HCT116 (cell line): ENCODE measurements at regions not wholly inside any gene's neighbourhood (a gene's known extent, or its start where the extent isn't known, plus 50 kb on each side); places are given as distances from the start of the nearest gene placed in this dataset.

Source experiments
- ATAC-seq: fragments of 200-7000 bp; cut with Tn5 transposase; 2 replicates; pipeline ENCODE4 v1.9.1; 2020; ENCODE audit warnings: mild to moderate bottlenecking, moderate library complexity
- BruUV-seq: library from RNA; stranded (reverse); fragments of 400-500 nt; replicated peaks from 2 replicates; lab custom pipeline; 2021; lab: Mats Ljungman, UMichigan
- CTCF ChIA-PET: fragments of 300-600 bp; sonication (Branson Sonifier 250); formaldehyde crosslinking; loops from one replicate; lab custom pipeline; 2021; ENCODE audit warnings: antibody characterized with exemption; lab: Charles Lee
- POLR2A ChIA-PET: fragments of 300-600, 350-600 bp; sonication (Branson Sonifier 250); formaldehyde crosslinking; loops from one replicate; lab custom pipeline; 2021; ENCODE audit warnings: antibody characterized with exemption; lab: Charles Lee
- RAD21 ChIA-PET, 2 experiments: fragments of 300-600 bp; sonication (Branson Sonifier 250); formaldehyde crosslinking; loops; one replicate each; lab custom pipeline; 2023; ENCODE audit warnings: low total read pairs in 2 of 2; ENCODE audit not compliant: uncharacterized antibody in 2 of 2, unreplicated experiment in 2 of 2, low non-redundant PET in 1 of 2; lab: Charles Lee
- DNase-seq: peaks from one replicate; pipeline ENCODE4 v3.0.0-alpha.2; 2010; ENCODE audit warnings: low read depth, low spot score
- H2AFZ ChIP-seq: fragments of 200-600 bp; shearing (Covaris generic), sonication (generic); 2 replicates; pipeline ENCODE4 v1.6.1; 2017; ENCODE audit warnings: low read depth, mixed run types, mixed read lengths, antibody characterized with exemption, low read length; ENCODE audit not compliant: poor library complexity, severe bottlenecking
- H3K27ac ChIP-seq: 2 replicates; pipeline ENCODE4 v1.5.1; 2012; ENCODE audit warnings: low read depth, low read length
- H3K27me3 ChIP-seq: fragments of 200-600 bp; sonication (generic); 2 replicates; pipeline ENCODE4 v1.6.1; 2016; ENCODE audit warnings: mixed run types, low read length, mixed read lengths; ENCODE audit not compliant: insufficient read depth
- H3K36me3 ChIP-seq, 2 experiments: fragments of 200-500 bp in 1 of 2; fragments of 200-600 bp in 1 of 2; sonication (Bioruptor generic) in 1 of 2; sonication (generic) in 1 of 2; 2 replicates each; pipeline versions ENCODE4 v1.5.1 to v1.6.1; 2014 to 2016; ENCODE audit warnings: low read length in 2 of 2, inconsistent platforms in 1 of 2, mixed read lengths in 1 of 2, mixed run types in 1 of 2; ENCODE audit not compliant: insufficient read depth in 2 of 2, control insufficient read depth in 1 of 2
- H3K4me1 ChIP-seq, 2 experiments: fragments of 200-600 bp in 1 of 2; sonication (generic) in 1 of 2; 2 replicates each; pipeline versions ENCODE4 v1.5.1 to v1.6.1; 2012 to 2017; ENCODE audit warnings: low read length in 2 of 2, inconsistent platforms in 1 of 2, mild to moderate bottlenecking in 1 of 2, mixed read lengths in 1 of 2, mixed run types in 1 of 2, moderate library complexity in 1 of 2; ENCODE audit not compliant: insufficient read depth in 2 of 2, control insufficient read depth in 1 of 2
- H3K4me2 ChIP-seq: fragments of 200-600 bp; sonication (generic); 2 replicates; pipeline ENCODE4 v1.6.1; 2017; ENCODE audit warnings: mixed run types, low read length, mixed read lengths
- H3K4me3 ChIP-seq, 2 experiments: fragments of 200-600 bp in 1 of 2; sonication (generic) in 1 of 2; replicated peaks in 1 of 2; 2 replicates each; pipeline ENCODE4 v1.5.1; 2011 to 2016; ENCODE audit warnings: low read length in 2 of 2, control low read depth in 1 of 2, low read depth in 1 of 2, mild to moderate bottlenecking in 1 of 2, mixed read lengths in 1 of 2, mixed run types in 1 of 2
- H3K79me2 ChIP-seq: fragments of 200-600 bp; sonication (generic); 2 replicates; pipeline ENCODE4 v1.6.1; 2017; ENCODE audit warnings: mild to moderate bottlenecking, mixed run types, low read length, moderate library complexity, mixed read lengths; ENCODE audit not compliant: insufficient read depth
- H3K9ac ChIP-seq: fragments of 200-600 bp; sonication (generic); 2 replicates; pipeline ENCODE4 v1.6.1; 2016; ENCODE audit warnings: low read length, mixed read lengths
- H3K9me2 ChIP-seq: fragments of 200-600 bp; sonication (generic), shearing (Covaris generic); 2 replicates; pipeline ENCODE4 v1.6.1; 2017; ENCODE audit warnings: mixed run types, mild to moderate bottlenecking, moderate library complexity; ENCODE audit not compliant: insufficient read depth
- H3K9me3 ChIP-seq, 2 experiments: fragments of 200-500 bp in 1 of 2; fragments of 200-600 bp in 1 of 2; sonication (Bioruptor generic) in 1 of 2; sonication (generic) in 1 of 2; 2 replicates each; pipeline ENCODE4 v1.6.1; 2014 to 2017; ENCODE audit warnings: low read length in 2 of 2, mixed read lengths in 2 of 2, inconsistent platforms in 1 of 2, low read depth in 1 of 2, mild to moderate bottlenecking in 1 of 2, mixed run types in 1 of 2, moderate library complexity in 1 of 2; ENCODE audit not compliant: control insufficient read depth in 1 of 2, insufficient read depth in 1 of 2
- H4K20me1 ChIP-seq: fragments of 200-600 bp; sonication (generic), shearing (Covaris generic); 2 replicates; pipeline ENCODE4 v1.6.1; 2017; ENCODE audit warnings: mixed run types, mild to moderate bottlenecking, moderate library complexity; ENCODE audit not compliant: insufficient read depth
- CBX3 ChIP-seq: IDR thresholded peaks from 2 replicates; pipeline ENCODE4 v1.6.1; 2012; ENCODE audit warnings: low read depth
- EZH2phosphoT487 ChIP-seq: fragments of 200-600 bp; IDR thresholded peaks from 2 replicates; pipeline ENCODE4 v1.6.1; 2018; ENCODE audit warnings: antibody characterized with exemption, borderline replicate concordance
- FOSL1 ChIP-seq: IDR thresholded peaks from 2 replicates; pipeline ENCODE4 v1.6.1; 2012; ENCODE audit warnings: low read depth
- JUND ChIP-seq: IDR thresholded peaks from 2 replicates; pipeline ENCODE4 v1.6.1; 2012
- MAX ChIP-seq: IDR thresholded peaks from 2 replicates; pipeline ENCODE4 v1.6.1; 2012
- RAD21 ChIP-seq: IDR thresholded peaks from 2 replicates; pipeline ENCODE4 v1.6.1; 2012; ENCODE audit warnings: low read depth, mild to moderate bottlenecking
- SIN3A ChIP-seq: IDR thresholded peaks from 2 replicates; pipeline ENCODE4 v1.6.1; 2012; ENCODE audit warnings: low read depth
- SP1 ChIP-seq: IDR thresholded peaks from 2 replicates; pipeline ENCODE4 v1.6.1; 2012; ENCODE audit warnings: low read depth
- YY1 ChIP-seq: IDR thresholded peaks from 2 replicates; pipeline ENCODE4 v1.6.1; 2011; ENCODE audit warnings: low read length, low read depth, moderate library complexity, mild to moderate bottlenecking; ENCODE audit not compliant: insufficient replicate concordance; ENCODE audit errors: extremely low read depth
- ZNF274 ChIP-seq: fragments of 200-500 bp; sonication (Bioruptor generic); IDR thresholded peaks from 2 replicates; pipeline ENCODE4 v1.6.1; 2014; ENCODE audit warnings: mild to moderate bottlenecking, low read depth, low read length, inconsistent platforms
- intact Hi-C: fragments of 100-400 bp; cut with micrococcal nuclease; formaldehyde crosslinking; loops from 2 replicates; pipeline ENCODE4 v1.10.0; 2022
- TF ChIP-seq, protein P1 (sequence below), 3 experiments: fragments of 200-600 bp in 1 of 3; sonication (generic) in 1 of 3; IDR thresholded peaks in 2 of 3; conservative IDR thresholded peaks in 1 of 3; 2 replicates each; pipeline ENCODE4 v1.5.1; 2012 to 2017; ENCODE audit warnings: low read depth in 2 of 3, low read length in 2 of 3, antibody characterized with exemption in 1 of 3, borderline replicate concordance in 1 of 3, control low read depth in 1 of 3, mild to moderate bottlenecking in 1 of 3, mixed read lengths in 1 of 3, mixed run types in 1 of 3, moderate library complexity in 1 of 3; ENCODE audit not compliant: insufficient read depth in 1 of 3
- TF ChIP-seq, protein P2 (sequence below): IDR thresholded peaks from 2 replicates; pipeline ENCODE4 v1.6.1; 2012; ENCODE audit warnings: low read depth

DNA sequence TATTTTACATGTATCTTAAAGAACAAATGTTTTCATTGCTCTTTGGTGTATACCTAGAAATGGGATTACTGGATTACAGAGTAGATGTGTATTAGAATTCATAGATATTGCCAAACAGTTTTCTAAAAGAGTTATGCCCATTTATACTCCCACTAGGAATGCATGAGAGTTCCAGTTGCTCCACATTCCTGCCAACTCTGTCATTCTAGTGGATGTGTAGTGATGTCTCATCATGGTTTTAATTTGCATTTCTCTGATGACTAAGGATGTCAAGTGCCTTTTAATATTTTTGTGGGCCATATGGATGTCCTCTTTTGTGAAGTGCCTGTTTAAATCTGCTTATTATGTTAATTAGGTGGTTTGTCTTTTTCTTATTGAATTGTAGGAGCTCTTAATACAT is 65.6 kb upstream of the BMP2K start:
- peak; percentile 7 for DNase-seq
- Histone ChIP-seq H3K4me1 (peaks cover 0 to 16% of the 10 kb centered on the region in 2 experiments; a peak in 2 of 4 replicates), H3K27ac (no peak overlapping the region), H4K20me1 (no peaks in the 10 kb centered on the region), H3K4me2 (peak overlapping the region; percentile 17; the same call in 1 of the 2 replicates), H3K9me2 (no peaks in the 10 kb centered on the region), H3K9ac (no peak overlapping the region), H2AFZ (no peak overlapping the region), H3K79me2 (no peaks in the 10 kb centered on the region), H3K27me3 (no peaks in the 10 kb centered on the region), H3K4me3 (no peak overlapping the region), H3K9me3 (no peaks in the 10 kb centered on the region), H3K36me3 (no peaks in the 10 kb centered on the region)
- TF ChIP-seq JUND (0 out of 2 replicates have a peak, but pooled peaks have one; percentile 19), SP1 (peak; percentile 21; the same call in 1 of the 2 replicates), RAD21 (no peak), FOSL1 (peak; percentile 42)
- TF ChIP-seq, protein P1, sequence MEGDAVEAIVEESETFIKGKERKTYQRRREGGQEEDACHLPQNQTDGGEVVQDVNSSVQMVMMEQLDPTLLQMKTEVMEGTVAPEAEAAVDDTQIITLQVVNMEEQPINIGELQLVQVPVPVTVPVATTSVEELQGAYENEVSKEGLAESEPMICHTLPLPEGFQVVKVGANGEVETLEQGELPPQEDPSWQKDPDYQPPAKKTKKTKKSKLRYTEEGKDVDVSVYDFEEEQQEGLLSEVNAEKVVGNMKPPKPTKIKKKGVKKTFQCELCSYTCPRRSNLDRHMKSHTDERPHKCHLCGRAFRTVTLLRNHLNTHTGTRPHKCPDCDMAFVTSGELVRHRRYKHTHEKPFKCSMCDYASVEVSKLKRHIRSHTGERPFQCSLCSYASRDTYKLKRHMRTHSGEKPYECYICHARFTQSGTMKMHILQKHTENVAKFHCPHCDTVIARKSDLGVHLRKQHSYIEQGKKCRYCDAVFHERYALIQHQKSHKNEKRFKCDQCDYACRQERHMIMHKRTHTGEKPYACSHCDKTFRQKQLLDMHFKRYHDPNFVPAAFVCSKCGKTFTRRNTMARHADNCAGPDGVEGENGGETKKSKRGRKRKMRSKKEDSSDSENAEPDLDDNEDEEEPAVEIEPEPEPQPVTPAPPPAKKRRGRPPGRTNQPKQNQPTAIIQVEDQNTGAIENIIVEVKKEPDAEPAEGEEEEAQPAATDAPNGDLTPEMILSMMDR (IDR thresholded peaks at IDR 0.05 in 2 of 3, conservative IDR thresholded peaks at IDR 0.05 in 1 of 3; ENCODE audit: borderline replicate concordance in 1 of 3, insufficient read depth in 1 of 3, low read depth in 2 of 3, low read length in 2 of 3) = no peak
- no TSS peak for BruUV-seq
- CTCF ChIA-PET = no interaction called here
- POLR2A ChIA-PET = no interaction called here
- RAD21 ChIA-PET = no interaction called here
- peak; percentile 30; the same call in 1 of the 2 replicates for ATAC-seq
- intact Hi-C loops = no loop called here

DNA sequence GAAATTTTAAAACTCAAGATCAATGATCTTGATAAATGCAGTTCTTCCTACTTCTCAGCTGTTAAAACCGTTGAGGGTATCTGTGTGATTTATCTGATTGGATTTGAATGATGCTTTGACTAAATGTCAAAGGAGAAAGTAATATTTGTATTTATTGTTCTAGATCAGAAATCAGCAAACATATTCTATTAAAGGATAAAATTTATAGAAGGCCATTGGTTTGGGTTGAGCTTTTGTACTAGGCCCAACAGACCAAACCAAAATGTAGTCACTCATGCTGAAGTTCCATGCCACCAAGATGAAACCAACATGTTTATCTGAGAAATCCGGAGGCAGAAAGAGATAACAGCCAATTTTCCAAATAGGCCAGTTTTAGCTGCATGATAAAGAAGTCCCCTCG is 64.5 kb upstream of the BMP2K start:
- BruUV-seq = no TSS peak
- H3K4me2 ChIP-seq = no peak overlapping the region
- no peaks in the 10 kb centered on the region for H3K27me3 ChIP-seq
- no peak overlapping the region for H3K4me3 ChIP-seq
- H3K79me2 ChIP-seq = no peaks in the 10 kb centered on the region
- H3K9ac ChIP-seq = no peak overlapping the region
- intact Hi-C loops = no loop called here
- no peak overlapping the region for H2AFZ ChIP-seq
- POLR2A ChIA-PET = no interaction called here
- H3K27ac ChIP-seq = no peak overlapping the region
- H3K9me2 ChIP-seq = no peaks in the 10 kb centered on the region
- CTCF ChIA-PET = no interaction called here
- H3K36me3 ChIP-seq = no peaks in the 10 kb centered on the region
- H3K4me1 ChIP-seq = peaks cover 0 to 8% of the 10 kb centered on the region in 2 experiments; a peak in 2 of 4 replicates
- DNase-seq (no peak), ATAC-seq (no peak)
- H4K20me1 ChIP-seq = no peaks in the 10 kb centered on the region
- no peaks in the 10 kb centered on the region for H3K9me3 ChIP-seq
- RAD21 ChIA-PET = no interaction called here
- TF ChIP-seq YY1 (no peak), FOSL1 (no peak), RAD21 (no peak), ZNF274 (no peak), EZH2phosphoT487 (no peak), SIN3A (no peak), MAX (no peak), CBX3 (no peak)
- TF ChIP-seq, protein P1 (IDR thresholded peaks at IDR 0.05 in 2 of 3, conservative IDR thresholded peaks at IDR 0.05 in 1 of 3; ENCODE audit: borderline replicate concordance in 1 of 3, insufficient read depth in 1 of 3, low read depth in 2 of 3, low read length in 2 of 3) = no peak
- TF ChIP-seq, protein P2, sequence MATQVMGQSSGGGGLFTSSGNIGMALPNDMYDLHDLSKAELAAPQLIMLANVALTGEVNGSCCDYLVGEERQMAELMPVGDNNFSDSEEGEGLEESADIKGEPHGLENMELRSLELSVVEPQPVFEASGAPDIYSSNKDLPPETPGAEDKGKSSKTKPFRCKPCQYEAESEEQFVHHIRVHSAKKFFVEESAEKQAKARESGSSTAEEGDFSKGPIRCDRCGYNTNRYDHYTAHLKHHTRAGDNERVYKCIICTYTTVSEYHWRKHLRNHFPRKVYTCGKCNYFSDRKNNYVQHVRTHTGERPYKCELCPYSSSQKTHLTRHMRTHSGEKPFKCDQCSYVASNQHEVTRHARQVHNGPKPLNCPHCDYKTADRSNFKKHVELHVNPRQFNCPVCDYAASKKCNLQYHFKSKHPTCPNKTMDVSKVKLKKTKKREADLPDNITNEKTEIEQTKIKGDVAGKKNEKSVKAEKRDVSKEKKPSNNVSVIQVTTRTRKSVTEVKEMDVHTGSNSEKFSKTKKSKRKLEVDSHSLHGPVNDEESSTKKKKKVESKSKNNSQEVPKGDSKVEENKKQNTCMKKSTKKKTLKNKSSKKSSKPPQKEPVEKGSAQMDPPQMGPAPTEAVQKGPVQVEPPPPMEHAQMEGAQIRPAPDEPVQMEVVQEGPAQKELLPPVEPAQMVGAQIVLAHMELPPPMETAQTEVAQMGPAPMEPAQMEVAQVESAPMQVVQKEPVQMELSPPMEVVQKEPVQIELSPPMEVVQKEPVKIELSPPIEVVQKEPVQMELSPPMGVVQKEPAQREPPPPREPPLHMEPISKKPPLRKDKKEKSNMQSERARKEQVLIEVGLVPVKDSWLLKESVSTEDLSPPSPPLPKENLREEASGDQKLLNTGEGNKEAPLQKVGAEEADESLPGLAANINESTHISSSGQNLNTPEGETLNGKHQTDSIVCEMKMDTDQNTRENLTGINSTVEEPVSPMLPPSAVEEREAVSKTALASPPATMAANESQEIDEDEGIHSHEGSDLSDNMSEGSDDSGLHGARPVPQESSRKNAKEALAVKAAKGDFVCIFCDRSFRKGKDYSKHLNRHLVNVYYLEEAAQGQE = no peak
